MM.1S (cell line): ENCODE measurements at regions not wholly inside any gene's neighbourhood (a gene's known extent, or its start where the extent isn't known, plus 50 kb on each side); places are given as distances from the start of the nearest gene placed in this dataset.

ENCODE experiments used
- DNase-seq: peaks from one replicate; pipeline ENCODE4 v3.0.0-alpha.2; 2015
- H2AFZ ChIP-seq: fragments of 300-600 bp; sonication (generic); 2 replicates; pipeline ENCODE4 v1.6.0; 2016; ENCODE audit warnings: antibody characterized with exemption, low read length
- H3F3A ChIP-seq: fragments of 300-600 bp; sonication (generic); 2 replicates; pipeline ENCODE4 v1.6.1; 2016; ENCODE audit warnings: mild to moderate bottlenecking, antibody characterized with exemption, low read length, moderate library complexity, mixed read lengths; ENCODE audit not compliant: insufficient read depth
- H3K27ac ChIP-seq: fragments of 300-600 bp; sonication (generic); 2 replicates; pipeline ENCODE4 v1.5.1; 2016; ENCODE audit warnings: mild to moderate bottlenecking, low read length
- H3K27me3 ChIP-seq: fragments of 300-600 bp; sonication (generic); replicated peaks from 2 replicates; pipeline ENCODE4 v1.6.0; 2016; ENCODE audit warnings: low read length; ENCODE audit not compliant: insufficient read depth
- H3K36me3 ChIP-seq: fragments of 300-600 bp; sonication (generic); replicated peaks from 2 replicates; pipeline ENCODE4 v1.6.1; 2016; ENCODE audit warnings: mild to moderate bottlenecking, low read length, mixed read lengths; ENCODE audit not compliant: insufficient read depth
- H3K4me1 ChIP-seq: fragments of 300-600 bp; sonication (generic); 2 replicates; pipeline ENCODE4 v1.6.1; 2016; ENCODE audit warnings: low read length, mixed read lengths
- H3K4me2 ChIP-seq: fragments of 300-600 bp; sonication (generic); 2 replicates; pipeline ENCODE4 v1.6.0; 2016; ENCODE audit warnings: low read depth, low read length
- H3K4me3 ChIP-seq: fragments of 300-600 bp; sonication (generic); 2 replicates; pipeline ENCODE4 v1.5.1; 2016; ENCODE audit warnings: low read length, mixed read lengths
- H3K79me2 ChIP-seq: fragments of 300-600 bp; sonication (generic); 2 replicates; pipeline ENCODE4 v1.6.1; 2016; ENCODE audit warnings: mixed run types, low read length, mixed read lengths
- H3K9ac ChIP-seq: fragments of 300-600 bp; sonication (generic); 2 replicates; pipeline ENCODE4 v1.6.1; 2016; ENCODE audit warnings: low read length, mixed read lengths
- H3K9me2 ChIP-seq: fragments of 300-600 bp; sonication (generic); replicated peaks from 2 replicates; pipeline ENCODE4 v1.6.1; 2016; ENCODE audit warnings: mild to moderate bottlenecking, low read length, mixed read lengths; ENCODE audit not compliant: insufficient read depth
- H3K9me3 ChIP-seq: fragments of 300-600 bp; sonication (generic); replicated peaks from 2 replicates; pipeline ENCODE4 v1.6.1; 2016; ENCODE audit warnings: mild to moderate bottlenecking, low read length, mixed read lengths; ENCODE audit not compliant: insufficient read depth
- H4K20me1 ChIP-seq: fragments of 300-600 bp; sonication (generic); 2 replicates; pipeline ENCODE4 v1.6.1; 2016; ENCODE audit warnings: mild to moderate bottlenecking, low read length, moderate library complexity, mixed read lengths; ENCODE audit not compliant: insufficient read depth
- EZH2 ChIP-seq: fragments of 300-600 bp; sonication (generic); optimal IDR thresholded peaks from 2 replicates; pipeline ENCODE3; 2017; ENCODE audit warnings: low read depth, mild to moderate bottlenecking, antibody characterized with exemption, low read length, mixed read lengths
- EZH2phosphoT487 ChIP-seq: fragments of 300-600 bp; sonication (generic); IDR thresholded peaks from 2 replicates; pipeline ENCODE4 v1.6.1; 2018; ENCODE audit warnings: antibody characterized with exemption, low read length
- TF ChIP-seq, protein P1 (sequence below): fragments of 300-600 bp; sonication (generic); IDR thresholded peaks from 2 replicates; pipeline ENCODE4 v1.5.1; 2016; ENCODE audit warnings: antibody characterized with exemption, low read length, mixed read lengths

DNA sequence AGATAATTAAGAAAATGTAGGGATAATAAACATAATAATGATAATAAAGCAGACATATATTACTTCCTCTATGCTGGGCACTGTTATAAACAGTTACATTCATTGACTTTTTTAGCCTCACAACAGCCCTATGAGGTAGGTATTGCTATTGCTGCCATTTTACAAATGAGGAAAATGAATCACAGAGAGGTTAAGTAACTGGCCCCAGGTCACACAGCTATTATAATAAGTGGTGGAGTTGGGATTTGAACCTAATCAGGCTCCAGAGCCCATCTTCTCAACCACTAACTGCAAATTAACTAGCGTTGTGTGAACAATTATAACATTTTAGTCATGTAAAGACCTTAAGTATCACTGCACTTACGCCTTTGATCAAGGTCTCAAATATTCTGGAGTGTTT, 62.5 kb upstream of the PIK3CG start:
- H3K4me3 ChIP-seq, result no peak overlapping the region
- no peaks in the 10 kb centered on the region for H3K4me1 ChIP-seq
- DNase-seq, result no peak
- H3K27ac ChIP-seq, result no peak overlapping the region
- no peak overlapping the region for H3K9ac ChIP-seq
- TF ChIP-seq EZH2phosphoT487 (no peak), EZH2 (no peak)
- TF ChIP-seq, protein P1, sequence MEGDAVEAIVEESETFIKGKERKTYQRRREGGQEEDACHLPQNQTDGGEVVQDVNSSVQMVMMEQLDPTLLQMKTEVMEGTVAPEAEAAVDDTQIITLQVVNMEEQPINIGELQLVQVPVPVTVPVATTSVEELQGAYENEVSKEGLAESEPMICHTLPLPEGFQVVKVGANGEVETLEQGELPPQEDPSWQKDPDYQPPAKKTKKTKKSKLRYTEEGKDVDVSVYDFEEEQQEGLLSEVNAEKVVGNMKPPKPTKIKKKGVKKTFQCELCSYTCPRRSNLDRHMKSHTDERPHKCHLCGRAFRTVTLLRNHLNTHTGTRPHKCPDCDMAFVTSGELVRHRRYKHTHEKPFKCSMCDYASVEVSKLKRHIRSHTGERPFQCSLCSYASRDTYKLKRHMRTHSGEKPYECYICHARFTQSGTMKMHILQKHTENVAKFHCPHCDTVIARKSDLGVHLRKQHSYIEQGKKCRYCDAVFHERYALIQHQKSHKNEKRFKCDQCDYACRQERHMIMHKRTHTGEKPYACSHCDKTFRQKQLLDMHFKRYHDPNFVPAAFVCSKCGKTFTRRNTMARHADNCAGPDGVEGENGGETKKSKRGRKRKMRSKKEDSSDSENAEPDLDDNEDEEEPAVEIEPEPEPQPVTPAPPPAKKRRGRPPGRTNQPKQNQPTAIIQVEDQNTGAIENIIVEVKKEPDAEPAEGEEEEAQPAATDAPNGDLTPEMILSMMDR, result no peak
- H3K9me2 ChIP-seq, result no peaks in the 10 kb centered on the region
- H3K79me2 ChIP-seq, result no peaks in the 10 kb centered on the region
- H3K9me3 ChIP-seq, result no peaks in the 10 kb centered on the region
- no peaks in the 10 kb centered on the region for H3K27me3 ChIP-seq
- H3F3A ChIP-seq, result no peaks in the 10 kb centered on the region
- no peak overlapping the region for H2AFZ ChIP-seq
- no peaks in the 10 kb centered on the region for H3K36me3 ChIP-seq
- H3K4me2 ChIP-seq, result no peak overlapping the region
- H4K20me1 ChIP-seq, result no peaks in the 10 kb centered on the region

DNA sequence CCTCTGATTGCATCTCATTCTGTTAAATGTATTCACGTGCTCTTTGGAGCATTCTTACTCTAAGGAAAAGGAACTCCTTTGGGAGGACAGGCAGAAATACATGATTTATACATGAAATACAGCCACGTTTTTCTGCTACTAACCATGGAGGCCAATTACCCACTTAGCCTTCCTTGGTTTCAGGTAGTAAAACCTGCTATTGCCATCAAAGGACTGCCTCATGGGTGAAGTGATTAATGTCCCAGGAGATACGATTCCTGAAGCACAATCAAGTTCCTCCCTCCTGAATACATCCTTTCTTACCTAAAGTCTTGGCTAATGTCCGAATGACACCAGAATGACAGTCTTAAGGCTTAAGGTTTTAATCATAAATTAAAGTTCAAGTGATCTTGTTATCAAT, 58.5 kb upstream of the PIK3CG start:
- H3K36me3 ChIP-seq, result no peaks in the 10 kb centered on the region
- H3K79me2 ChIP-seq, result no peaks in the 10 kb centered on the region
- DNase-seq, result no peak
- H3K4me1 ChIP-seq, result peaks cover 3% of the 10 kb centered on the region
- H3F3A ChIP-seq, result no peaks in the 10 kb centered on the region
- no peak overlapping the region for H3K27ac ChIP-seq
- no peak for TF ChIP-seq EZH2phosphoT487
- TF ChIP-seq, protein P1, result no peak
- TF ChIP-seq EZH2, result no peak
- H4K20me1 ChIP-seq, result no peaks in the 10 kb centered on the region
- H2AFZ ChIP-seq, result no peak overlapping the region
- no peaks in the 10 kb centered on the region for H3K27me3 ChIP-seq
- no peaks in the 10 kb centered on the region for H3K9me2 ChIP-seq
- H3K9me3 ChIP-seq, result no peaks in the 10 kb centered on the region
- no peak overlapping the region for H3K4me3 ChIP-seq
- no peak overlapping the region for H3K4me2 ChIP-seq
- H3K9ac ChIP-seq, result no peak overlapping the region

DNA sequence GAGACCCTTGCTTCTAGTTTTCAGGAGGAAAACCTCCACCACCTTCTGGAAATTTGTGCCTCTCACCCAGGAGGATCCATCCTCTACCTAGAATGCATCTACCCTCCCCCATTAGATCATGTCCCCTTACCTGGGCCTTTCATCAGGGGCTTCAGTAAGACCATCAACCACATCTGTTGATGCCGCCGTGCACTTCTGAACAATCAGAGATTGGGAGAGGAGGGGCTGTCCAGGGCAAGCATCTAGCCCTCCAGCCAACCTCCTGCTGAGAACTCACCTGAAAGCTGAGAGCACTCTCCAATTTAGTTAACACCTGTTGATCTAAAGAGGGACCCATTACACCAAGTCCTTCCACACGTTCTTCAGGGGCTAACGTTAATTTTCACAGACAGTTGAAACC, 57.6 kb upstream of the PIK3CG start:
- H4K20me1 ChIP-seq, result no peaks in the 10 kb centered on the region

More for the DNA sequence above, 57.6 kb upstream of the PIK3CG start:
- no peak overlapping the region for H3K27ac ChIP-seq
- H3K9me2 ChIP-seq, result no peaks in the 10 kb centered on the region
- H3K4me1 ChIP-seq, result peaks cover 13% of the 10 kb centered on the region
- no peaks in the 10 kb centered on the region for H3K27me3 ChIP-seq
- H3K36me3 ChIP-seq, result no peaks in the 10 kb centered on the region
- H3K4me3 ChIP-seq, result no peak overlapping the region
- no peak overlapping the region for H2AFZ ChIP-seq
- no peak for TF ChIP-seq EZH2
- no peak for TF ChIP-seq EZH2phosphoT487
- TF ChIP-seq, protein P1, result no peak
- no peaks in the 10 kb centered on the region for H3K9me3 ChIP-seq
- H3K4me2 ChIP-seq, result no peak overlapping the region
- no peak overlapping the region for H3K9ac ChIP-seq
- no peaks in the 10 kb centered on the region for H3K79me2 ChIP-seq
- H3F3A ChIP-seq, result no peaks in the 10 kb centered on the region
- DNase-seq, result no peak
